Spleen (tissue), 7 donors: ENCODE measurements at regions not wholly inside any gene's neighbourhood (a gene's known extent, or its start where the extent isn't known, plus 50 kb on each side); places are given as distances from the start of the nearest gene placed in this dataset.

Experiments used
- POLR2A ChIP-seq, 3 donors: fragments of 450-650 bp; IDR thresholded peaks; one replicate each; pipeline ENCODE4 v1.5.1; 2017; ENCODE audit warnings: antibody characterized with exemption in 3 of 3, mild to moderate bottlenecking in 1 of 3
- TF ChIP-seq, protein P1 (sequence below), 11 experiments: fragments of 200-600 bp in 7 of 11; fragments of 450-650 bp in 4 of 11; sonication (generic) in 4 of 11; IDR thresholded peaks in 8 of 11; conservative IDR thresholded peaks in 3 of 11; 1 replicate in 7 of 11; 2 replicates in 4 of 11; pipeline versions ENCODE4 v1.4.0 to v1.8.0; 2016 to 2021; ENCODE audit warnings: antibody characterized with exemption in 11 of 11, inconsistent platforms in 4 of 11, mild to moderate bottlenecking in 1 of 11
- donor health status: DM: no; HTN: no; CAD: no; lungs with moderate emphysema.
- donor health status: DM: no; HTN: no; CAD: no.
- donor health status: DM: no; HTN: no; CAD: no.

GRCh38 chr1:90186506-90187322 lies 191.8 kb downstream of the ZNF326 start:
- TF ChIP-seq, protein P1, sequence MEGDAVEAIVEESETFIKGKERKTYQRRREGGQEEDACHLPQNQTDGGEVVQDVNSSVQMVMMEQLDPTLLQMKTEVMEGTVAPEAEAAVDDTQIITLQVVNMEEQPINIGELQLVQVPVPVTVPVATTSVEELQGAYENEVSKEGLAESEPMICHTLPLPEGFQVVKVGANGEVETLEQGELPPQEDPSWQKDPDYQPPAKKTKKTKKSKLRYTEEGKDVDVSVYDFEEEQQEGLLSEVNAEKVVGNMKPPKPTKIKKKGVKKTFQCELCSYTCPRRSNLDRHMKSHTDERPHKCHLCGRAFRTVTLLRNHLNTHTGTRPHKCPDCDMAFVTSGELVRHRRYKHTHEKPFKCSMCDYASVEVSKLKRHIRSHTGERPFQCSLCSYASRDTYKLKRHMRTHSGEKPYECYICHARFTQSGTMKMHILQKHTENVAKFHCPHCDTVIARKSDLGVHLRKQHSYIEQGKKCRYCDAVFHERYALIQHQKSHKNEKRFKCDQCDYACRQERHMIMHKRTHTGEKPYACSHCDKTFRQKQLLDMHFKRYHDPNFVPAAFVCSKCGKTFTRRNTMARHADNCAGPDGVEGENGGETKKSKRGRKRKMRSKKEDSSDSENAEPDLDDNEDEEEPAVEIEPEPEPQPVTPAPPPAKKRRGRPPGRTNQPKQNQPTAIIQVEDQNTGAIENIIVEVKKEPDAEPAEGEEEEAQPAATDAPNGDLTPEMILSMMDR (IDR thresholded peaks at IDR 0.05 in 8 of 11, conservative IDR thresholded peaks at IDR 0.05 in 3 of 11) = no peak
- no peak for TF ChIP-seq POLR2A (IDR thresholded peaks at IDR 0.05)
